ENCODE measurements at regions not wholly inside any gene's neighbourhood (a gene's known extent, or its start where the extent isn't known, plus 50 kb on each side); places are given as distances from the start of the nearest gene placed in this dataset.

DNA sequence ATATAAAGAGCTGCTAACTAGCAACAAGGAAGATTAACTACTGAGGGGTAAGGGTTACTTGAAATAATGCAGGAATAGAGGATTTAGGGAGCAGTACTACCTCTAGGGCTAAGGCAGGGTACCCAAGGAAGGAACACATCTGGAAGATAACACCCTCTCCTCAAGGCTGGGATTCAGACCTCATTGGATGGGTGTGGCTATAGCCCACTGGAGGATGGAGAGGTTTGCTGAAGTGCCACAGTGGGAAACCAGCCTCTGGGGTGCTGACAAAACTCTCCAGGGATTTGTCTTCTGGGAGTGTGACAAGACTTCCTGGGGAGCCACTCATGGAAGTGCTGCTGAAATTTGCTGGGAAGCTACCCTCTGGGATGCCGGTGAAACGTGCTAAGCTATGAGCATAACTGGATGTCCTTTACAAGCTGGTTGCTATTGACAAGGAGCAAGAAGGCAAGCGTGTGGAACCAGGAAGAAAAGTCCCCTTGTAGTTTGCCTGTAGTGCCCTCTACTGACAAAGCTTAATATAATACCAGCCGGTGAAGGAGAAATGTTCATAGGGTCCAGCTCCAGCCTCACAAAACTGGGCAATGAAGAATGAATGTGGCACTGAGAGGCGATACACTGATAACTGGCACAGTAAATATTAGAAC lies 122.8 kb upstream of the USP24 start:
- Histone ChIP-seq H3K9ac (ENCODE audit: low read length in 3 of 3) (no peak overlapping the region), H3K27me3 (ENCODE audit: control insufficient read depth, insufficient read depth, low read length) (no peaks in the 10 kb centered on the region), H3K27ac (ENCODE audit: low read depth in 2 of 2, low read length in 2 of 2) (no peak overlapping the region), H3K36me3 (ENCODE audit: control insufficient read depth in 2 of 3, insufficient read depth in 3 of 3, low read length in 3 of 3) (no peaks in the 10 kb centered on the region), H3K4me1 (ENCODE audit: control insufficient read depth in 2 of 3, insufficient read depth in 2 of 3, low read depth in 1 of 3, low read length in 3 of 3) (peaks cover 0 to 2% (median 0%) of the 10 kb centered on the region in 3 donors), H3K9me3 (ENCODE audit: control insufficient read depth in 2 of 3, insufficient read depth in 1 of 3, low read length in 3 of 3) (no peaks in the 10 kb centered on the region), H3K4me3 (ENCODE audit: low read length in 3 of 3) (no peak overlapping the region)
- intact Hi-C loops (cut with DNase I), result no loop called here
- FAIRE-seq, result no peak
- TF ChIP-seq, protein P1, sequence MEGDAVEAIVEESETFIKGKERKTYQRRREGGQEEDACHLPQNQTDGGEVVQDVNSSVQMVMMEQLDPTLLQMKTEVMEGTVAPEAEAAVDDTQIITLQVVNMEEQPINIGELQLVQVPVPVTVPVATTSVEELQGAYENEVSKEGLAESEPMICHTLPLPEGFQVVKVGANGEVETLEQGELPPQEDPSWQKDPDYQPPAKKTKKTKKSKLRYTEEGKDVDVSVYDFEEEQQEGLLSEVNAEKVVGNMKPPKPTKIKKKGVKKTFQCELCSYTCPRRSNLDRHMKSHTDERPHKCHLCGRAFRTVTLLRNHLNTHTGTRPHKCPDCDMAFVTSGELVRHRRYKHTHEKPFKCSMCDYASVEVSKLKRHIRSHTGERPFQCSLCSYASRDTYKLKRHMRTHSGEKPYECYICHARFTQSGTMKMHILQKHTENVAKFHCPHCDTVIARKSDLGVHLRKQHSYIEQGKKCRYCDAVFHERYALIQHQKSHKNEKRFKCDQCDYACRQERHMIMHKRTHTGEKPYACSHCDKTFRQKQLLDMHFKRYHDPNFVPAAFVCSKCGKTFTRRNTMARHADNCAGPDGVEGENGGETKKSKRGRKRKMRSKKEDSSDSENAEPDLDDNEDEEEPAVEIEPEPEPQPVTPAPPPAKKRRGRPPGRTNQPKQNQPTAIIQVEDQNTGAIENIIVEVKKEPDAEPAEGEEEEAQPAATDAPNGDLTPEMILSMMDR (IDR thresholded peaks at IDR 0.05; ENCODE audit: borderline replicate concordance, extremely low read depth, insufficient read depth), result peak; percentile 41
- DNase-seq, result peak in 2 of 5 donors; percentile 43 to 44

DNA sequence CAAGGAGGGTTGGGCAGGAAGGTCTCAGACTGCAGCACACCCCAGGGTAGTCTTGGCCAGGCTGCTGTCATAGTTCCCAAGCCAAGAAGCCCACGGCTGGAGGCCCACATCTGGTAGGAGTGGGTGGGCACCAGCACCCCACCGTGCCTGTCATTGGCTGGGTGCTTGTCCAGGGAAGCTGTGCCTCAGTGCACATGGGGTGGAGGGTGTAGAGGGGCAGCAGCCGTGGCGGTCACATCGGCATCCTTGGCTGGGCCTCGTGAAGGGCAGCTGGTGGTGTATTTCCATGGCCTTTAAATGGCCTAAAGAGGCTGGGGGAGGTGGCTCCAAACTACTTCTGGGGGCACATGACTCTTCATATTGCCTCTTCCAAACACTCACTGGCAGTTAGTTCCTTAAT lies 119.6 kb upstream of the USP24 start:
- H3K9me3 ChIP-seq (ENCODE audit: control insufficient read depth in 2 of 3, insufficient read depth in 1 of 3, low read length in 3 of 3), result no peaks in the 10 kb centered on the region
- H3K27me3 ChIP-seq (ENCODE audit: control insufficient read depth, insufficient read depth, low read length), result no peaks in the 10 kb centered on the region
- peaks cover 0 to 2% (median 0%) of the 10 kb centered on the region in 3 donors for H3K4me1 ChIP-seq (ENCODE audit: control insufficient read depth in 2 of 3, insufficient read depth in 2 of 3, low read depth in 1 of 3, low read length in 3 of 3)
- no peak overlapping the region for H3K27ac ChIP-seq (ENCODE audit: low read depth in 2 of 2, low read length in 2 of 2)
- no peaks in the 10 kb centered on the region for H3K36me3 ChIP-seq (ENCODE audit: control insufficient read depth in 2 of 3, insufficient read depth in 3 of 3, low read length in 3 of 3)
- H3K9ac ChIP-seq (ENCODE audit: low read length in 3 of 3), result no peak overlapping the region
- FAIRE-seq (no peak), DNase-seq (no peak)
- no peak overlapping the region for H3K4me3 ChIP-seq (ENCODE audit: low read length in 3 of 3)
- TF ChIP-seq, protein P1 (IDR thresholded peaks at IDR 0.05; ENCODE audit: borderline replicate concordance, extremely low read depth, insufficient read depth), result no peak
- intact Hi-C loops (cut with DNase I), result no loop called here

DNA sequence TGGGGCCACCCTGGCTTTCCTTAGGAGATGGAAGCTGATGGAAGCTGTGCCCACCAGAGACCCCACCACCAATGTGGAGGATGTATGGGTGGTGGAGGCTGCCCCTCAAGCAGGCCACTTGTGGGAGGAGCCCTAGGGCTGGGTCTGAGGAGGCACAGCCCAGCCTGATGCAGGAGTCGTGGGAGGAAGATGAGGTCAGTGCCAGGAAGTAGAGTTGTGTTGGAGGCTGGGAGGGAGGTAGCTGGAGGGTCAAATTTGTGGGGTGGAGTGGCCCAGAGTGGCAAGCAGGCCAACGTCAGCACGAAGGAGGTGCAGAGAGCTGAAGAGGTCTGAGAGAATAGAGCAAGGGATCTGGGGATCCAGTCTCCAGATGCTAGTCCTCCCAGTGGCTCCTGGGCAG lies 119.0 kb upstream of the USP24 start:
- no peak overlapping the region for H3K27ac ChIP-seq (ENCODE audit: low read depth in 2 of 2, low read length in 2 of 2)
- H3K9me3 ChIP-seq (ENCODE audit: control insufficient read depth in 2 of 3, insufficient read depth in 1 of 3, low read length in 3 of 3), result no peaks in the 10 kb centered on the region
- FAIRE-seq, result no peak
- peaks cover 0 to 2% (median 0%) of the 10 kb centered on the region in 3 donors for H3K4me1 ChIP-seq (ENCODE audit: control insufficient read depth in 2 of 3, insufficient read depth in 2 of 3, low read depth in 1 of 3, low read length in 3 of 3)
- H3K4me3 ChIP-seq (ENCODE audit: low read length in 3 of 3), result no peak overlapping the region
- DNase-seq, result no peak
- TF ChIP-seq, protein P1 (IDR thresholded peaks at IDR 0.05; ENCODE audit: borderline replicate concordance, extremely low read depth, insufficient read depth), result no peak
- no peak overlapping the region for H3K9ac ChIP-seq (ENCODE audit: low read length in 3 of 3)
- no peaks in the 10 kb centered on the region for H3K36me3 ChIP-seq (ENCODE audit: control insufficient read depth in 2 of 3, insufficient read depth in 3 of 3, low read length in 3 of 3)
- no peaks in the 10 kb centered on the region for H3K27me3 ChIP-seq (ENCODE audit: control insufficient read depth, insufficient read depth, low read length)
- intact Hi-C loops (cut with DNase I), result no loop called here

DNA sequence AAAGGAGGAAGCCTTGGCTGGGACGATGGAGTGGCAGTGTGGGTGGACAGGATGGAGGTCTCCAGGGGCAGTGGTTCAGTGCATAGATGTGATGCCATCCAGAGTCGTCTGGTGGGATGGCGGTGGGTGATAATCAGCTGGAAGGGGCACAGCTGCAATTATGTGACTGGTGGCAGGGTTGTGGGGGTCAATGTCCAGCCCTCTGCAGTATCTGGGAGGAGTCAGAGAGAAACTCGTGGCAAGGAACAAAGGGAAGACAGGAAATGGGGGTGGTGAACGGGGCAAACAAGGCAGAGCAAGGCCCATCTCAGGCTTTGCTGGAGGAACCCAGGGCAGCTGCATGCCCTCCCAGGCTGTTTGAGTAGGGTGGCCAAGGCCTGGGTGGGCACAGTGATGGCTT lies 118.3 kb upstream of the USP24 start:
- intact Hi-C loops (cut with DNase I), result no loop called here
- no peak overlapping the region for H3K9ac ChIP-seq (ENCODE audit: low read length in 3 of 3)

More for the DNA sequence above, 118.3 kb upstream of the USP24 start:
- Histone ChIP-seq H3K36me3 (ENCODE audit: control insufficient read depth in 2 of 3, insufficient read depth in 3 of 3, low read length in 3 of 3) (no peaks in the 10 kb centered on the region), H3K4me1 (ENCODE audit: control insufficient read depth in 2 of 3, insufficient read depth in 2 of 3, low read depth in 1 of 3, low read length in 3 of 3) (peaks cover 0 to 2% (median 0%) of the 10 kb centered on the region in 3 donors), H3K27me3 (ENCODE audit: control insufficient read depth, insufficient read depth, low read length) (no peaks in the 10 kb centered on the region), H3K27ac (ENCODE audit: low read depth in 2 of 2, low read length in 2 of 2) (peak overlapping the region in 1 of 2 donors; percentile 32), H3K9me3 (ENCODE audit: control insufficient read depth in 2 of 3, insufficient read depth in 1 of 3, low read length in 3 of 3) (no peaks in the 10 kb centered on the region), H3K4me3 (ENCODE audit: low read length in 3 of 3) (no peak overlapping the region)
- FAIRE-seq (no peak), DNase-seq (no peak)
- TF ChIP-seq, protein P1 (IDR thresholded peaks at IDR 0.05; ENCODE audit: borderline replicate concordance, extremely low read depth, insufficient read depth), result no peak

Data from kidney (tissue), 13 donors.